Ovary (tissue), 3 donors: ENCODE measurements at regions not wholly inside any gene's neighbourhood (a gene's known extent, or its start where the extent isn't known, plus 50 kb on each side); places are given as distances from the start of the nearest gene placed in this dataset.
"Not testable (repeated sequence)": the region's sequence is repeated elsewhere in the genome, so short reads cannot be mapped to it uniquely, and the experiment has no call there.

ENCODE experiments used
- CTCF ChIP-seq, 3 donors: fragments of 450-650 bp in 2 of 3; fragments of 200-600 bp in 1 of 3; IDR thresholded peaks; one replicate each; pipeline versions ENCODE4 v1.5.1 to v1.8.0; 2016 to 2022; ENCODE audit warnings: antibody characterized with exemption in 3 of 3, mild to moderate bottlenecking in 1 of 3
- EP300 ChIP-seq: sonication (generic); formaldehyde crosslinking; IDR thresholded peaks from one replicate; pipeline ENCODE4 v1.6.1; 2017; ENCODE audit warnings: antibody characterized with exemption
- POLR2A ChIP-seq: fragments of 450-650 bp; IDR thresholded peaks from one replicate; pipeline ENCODE4 v1.6.1; 2017; ENCODE audit warnings: antibody characterized with exemption, mild to moderate bottlenecking, moderate library complexity
- donor health status: DM: no; HTN: no; CAD: no.

GRCh38 chr4:3955321-3956164 lies 189.4 kb downstream of the ADRA2C start:
- TF ChIP-seq POLR2A, result peak; percentile 27
- not testable (repeated sequence) for TF ChIP-seq CTCF (IDR thresholded peaks at IDR 0.05); EP300
